SK-MEL-5 (cell line): ENCODE measurements at regions not wholly inside any gene's neighbourhood (a gene's known extent, or its start where the extent isn't known, plus 50 kb on each side); places are given as distances from the start of the nearest gene placed in this dataset.
A peak's percentile ranks its signal among the peaks of the same experiment; 100 is the strongest.

Source experiments
- DNase-seq: peaks from one replicate; pipeline ENCODE4 v3.0.0-alpha.2; 2016; ENCODE audit warnings: low read depth, low spot score
- in situ Hi-C: cut with HindIII; loops from 2 replicates; pipeline ENCODE4 v1.10.0; 2016; ENCODE audit warnings: low sequenced_read_pairs, high pct_unique_total_duplicates, low pct_unique_long_range_greater_than_20kb

- in situ Hi-C loops = no loop called here
- DNase-seq = peak; percentile 81
Observed at GRCh38 chr18:11310476-11311086, 161.2 kb upstream of the PIEZO2 start.

GRCh38 chr18:11309172-11309571, 159.8 kb upstream of the PIEZO2 start:
- DNase-seq = peak; percentile 68
- in situ Hi-C loops = no loop called here

- no peak for DNase-seq
- in situ Hi-C loops = no loop called here
Observed at GRCh38 chr18:11308499-11308898, 159.1 kb upstream of the PIEZO2 start.

GRCh38 chr18:11307716-11308115, 158.3 kb upstream of the PIEZO2 start:
- DNase-seq = no peak

DNA sequence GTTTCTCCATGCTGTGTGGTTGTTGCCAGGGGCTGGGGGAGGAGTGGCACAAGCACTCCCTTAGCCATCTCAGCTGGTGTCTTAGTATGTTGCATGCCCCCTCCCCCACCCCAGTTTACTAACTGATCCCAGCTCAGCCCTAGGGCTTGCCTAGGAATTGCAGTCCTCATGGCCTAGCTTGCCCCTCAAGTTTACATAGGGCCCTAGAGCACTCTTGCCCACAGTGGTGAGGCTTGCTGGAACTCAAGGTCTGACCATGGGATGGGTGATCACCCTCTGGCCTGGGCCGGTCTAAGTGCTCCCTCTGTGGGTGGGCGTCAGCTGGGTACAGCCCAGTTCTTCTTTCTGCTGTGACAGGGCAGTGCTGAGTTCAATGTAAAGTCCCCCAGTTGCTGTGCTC, 156.1 kb upstream of the PIEZO2 start:
- no peak for DNase-seq
- in situ Hi-C loops = no loop called here

More at GRCh38 chr18:11307716-11308115, 158.3 kb upstream of the PIEZO2 start:
- in situ Hi-C loops = no loop called here

- DNase-seq = peak; percentile 68
- in situ Hi-C loops = no loop called here
Observed at GRCh38 chr18:11304928-11305327, 155.6 kb upstream of the PIEZO2 start.

- in situ Hi-C loops = loop anchor here (10.0 kb wide), 1 partner anchor 142 kb away; no protein-coding TSS in a partner anchor
- no peak for DNase-seq
Observed at GRCh38 chr18:11296946-11297345, 147.6 kb upstream of the PIEZO2 start.

GRCh38 chr18:11293794-11294193, 144.4 kb upstream of the PIEZO2 start:
- in situ Hi-C loops = loop anchor here (10.0 kb wide), 1 partner anchor 139 kb away; no protein-coding TSS in a partner anchor

DNA sequence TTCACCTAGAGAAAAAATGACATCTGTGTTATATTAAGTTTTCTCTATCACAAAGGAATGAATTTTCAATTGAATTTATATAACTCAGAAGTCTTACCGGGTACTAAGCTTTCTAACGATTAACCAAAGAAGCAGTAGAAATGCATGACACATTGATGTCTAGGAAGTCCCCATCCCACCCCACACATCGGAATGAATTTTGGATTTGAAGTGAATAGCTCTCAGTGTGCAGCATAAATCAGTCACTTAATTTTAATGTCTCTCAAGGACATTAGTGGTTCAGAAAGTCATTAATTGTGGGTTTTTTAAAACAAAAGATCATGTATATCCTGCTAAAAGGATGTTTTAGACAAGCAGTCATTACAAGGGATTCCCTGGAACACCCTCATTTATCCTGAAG, 141.4 kb upstream of the PIEZO2 start:
- in situ Hi-C loops = loop anchor here (10.0 kb wide), 1 partner anchor 136 kb away; no protein-coding TSS in a partner anchor
- DNase-seq = no peak

More at GRCh38 chr18:11293794-11294193, 144.4 kb upstream of the PIEZO2 start:
- no peak for DNase-seq

- in situ Hi-C loops = no loop called here
- no peak for DNase-seq
Observed at GRCh38 chr18:11289248-11289647, 139.9 kb upstream of the PIEZO2 start.

- in situ Hi-C loops = no loop called here
- DNase-seq = no peak
Observed at GRCh38 chr18:11288401-11288800, 139.0 kb upstream of the PIEZO2 start.

DNA sequence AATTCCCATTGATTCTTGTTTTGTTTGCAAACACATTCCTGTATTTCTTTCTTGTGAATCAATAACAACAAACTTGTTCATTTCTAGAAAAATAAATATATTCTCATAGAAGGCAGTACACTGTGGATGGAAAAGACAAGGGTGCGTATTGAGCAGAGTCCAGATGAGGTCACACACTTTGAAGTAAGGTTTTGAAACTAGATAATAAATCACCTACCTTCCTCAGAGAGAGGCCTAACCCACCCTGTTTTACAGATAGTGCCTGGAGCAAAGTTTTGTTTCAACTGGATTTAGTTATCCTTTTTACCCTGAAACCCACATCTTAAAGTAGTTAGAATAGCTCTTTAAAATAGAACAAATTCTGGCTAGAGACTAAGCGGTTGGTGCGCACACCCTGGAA, 137.1 kb upstream of the PIEZO2 start:
- in situ Hi-C loops = no loop called here
- no peak for DNase-seq

- in situ Hi-C loops = no loop called here
- DNase-seq = no peak
Observed at GRCh38 chr18:11284811-11285210, 135.4 kb upstream of the PIEZO2 start.

DNA sequence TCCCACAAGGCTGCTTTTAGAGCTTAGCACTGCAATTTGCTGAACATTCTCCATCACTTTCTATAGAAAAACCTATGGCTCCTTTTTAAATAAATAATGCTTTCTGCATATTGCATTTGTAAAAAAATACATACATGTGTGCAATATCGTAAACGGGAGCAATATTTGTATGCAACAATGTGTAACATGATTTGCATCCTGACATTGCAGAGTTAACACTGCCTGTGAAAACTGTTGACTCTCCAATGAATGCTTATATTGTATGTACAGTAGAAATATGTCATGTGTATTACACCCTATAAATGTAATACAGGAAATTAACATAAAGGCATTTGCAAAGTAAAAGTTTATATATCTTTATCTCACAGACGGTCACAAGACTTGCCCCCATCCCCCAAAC, 135.0 kb upstream of the PIEZO2 start:
- in situ Hi-C loops = no loop called here
- DNase-seq = no peak

DNA sequence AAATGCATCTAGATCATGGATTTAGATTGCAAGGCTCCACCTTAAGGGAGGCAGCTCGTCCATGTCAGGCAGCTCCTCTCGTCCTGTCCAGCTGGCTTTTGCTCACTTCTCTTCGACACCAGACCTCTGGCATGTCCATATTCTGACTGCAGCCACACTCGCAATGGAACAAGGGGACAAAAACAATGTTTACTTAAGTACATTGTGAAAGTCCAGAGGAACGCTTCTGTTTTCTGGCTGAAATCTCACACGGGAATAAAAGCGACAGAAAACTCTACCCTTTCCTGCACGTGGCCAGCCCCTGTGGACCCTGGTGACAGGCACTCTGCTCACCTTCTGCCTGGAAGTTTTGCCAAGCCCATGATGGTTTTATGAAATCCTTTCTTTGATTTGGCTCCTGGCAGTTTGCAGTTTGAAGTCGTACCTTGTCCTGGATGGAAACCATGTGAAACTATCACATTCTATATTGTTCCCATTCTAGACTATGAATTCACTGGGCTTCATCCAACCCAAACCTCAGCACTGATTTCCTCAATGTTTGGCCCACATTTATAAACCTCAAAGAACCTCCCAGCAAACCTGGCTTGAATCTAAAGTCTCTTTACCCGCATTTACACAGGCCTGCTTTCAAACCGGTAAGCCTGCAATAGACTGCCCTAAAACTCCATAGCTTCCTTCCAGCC, 134.3 kb upstream of the PIEZO2 start:
- DNase-seq = no peak
- in situ Hi-C loops = no loop called here

DNA sequence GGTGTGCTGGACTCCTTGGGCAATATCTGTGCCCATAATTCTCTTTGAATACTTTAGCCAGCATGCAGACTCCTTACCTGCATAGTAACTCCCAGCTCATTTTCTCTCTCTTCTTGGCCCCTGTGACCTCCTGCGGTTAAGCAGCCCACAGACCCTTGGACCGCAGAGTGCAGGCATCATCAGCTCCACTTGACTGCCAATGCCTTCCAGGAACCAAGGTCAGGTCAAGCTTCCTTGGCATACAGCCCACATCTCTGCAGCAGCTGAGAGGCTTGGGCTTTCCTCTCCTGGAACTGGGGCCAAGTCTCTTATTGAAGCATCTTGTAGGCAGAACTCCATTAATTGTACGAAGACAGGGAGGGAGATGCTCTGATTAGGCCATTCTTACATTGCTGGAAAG, 130.1 kb upstream of the PIEZO2 start:
- in situ Hi-C loops = no loop called here
- DNase-seq = no peak

DNA sequence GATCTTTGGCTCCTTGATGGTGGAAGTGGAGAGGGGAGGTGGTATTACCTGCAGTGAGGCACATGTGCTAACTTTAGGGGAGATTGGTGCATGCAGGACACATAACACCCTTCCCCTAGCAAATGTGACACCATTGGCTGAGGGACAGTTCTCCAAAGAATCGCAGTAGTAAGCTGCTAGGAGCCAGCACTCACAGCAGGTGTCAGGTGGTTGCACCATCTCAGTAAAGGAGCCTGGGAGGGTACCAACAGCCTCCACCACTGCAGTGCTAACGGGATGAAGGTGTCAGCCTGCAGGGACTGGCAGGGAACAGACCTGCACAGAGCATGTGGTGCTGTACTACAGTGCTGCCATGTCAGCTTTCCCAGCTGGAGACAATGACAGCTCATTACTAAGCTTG, 127.3 kb upstream of the PIEZO2 start:
- in situ Hi-C loops = no loop called here

DNA sequence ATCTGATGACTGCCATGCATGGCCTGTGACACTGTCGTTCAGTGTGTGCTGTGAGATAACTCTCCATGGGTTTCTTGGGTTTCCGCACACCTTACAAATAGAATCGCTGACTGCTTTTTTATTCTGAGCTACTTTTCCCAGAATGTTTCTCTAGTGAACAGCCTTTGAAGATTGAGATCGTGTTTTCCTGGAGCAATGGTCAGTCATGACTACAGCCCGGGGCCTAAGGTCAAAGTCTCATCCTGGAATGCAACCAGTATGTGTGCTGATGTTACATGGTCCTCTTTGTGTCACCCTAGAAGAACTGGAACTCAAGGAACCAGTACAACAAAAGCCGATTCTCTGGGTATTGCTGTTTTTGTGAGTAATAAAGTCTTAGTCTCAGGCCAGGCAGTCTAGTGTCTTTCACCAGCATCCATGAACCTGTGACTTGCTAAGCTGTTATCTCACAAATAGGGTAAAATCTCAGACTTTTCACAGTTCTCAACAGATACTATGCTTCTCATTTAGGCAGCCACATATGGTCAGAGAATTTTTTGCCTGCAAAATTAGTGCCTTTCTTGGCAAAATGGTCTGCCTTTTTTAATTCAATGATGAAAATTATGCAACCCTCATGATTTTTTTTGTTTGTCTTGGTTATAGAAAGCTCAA, 124.9 kb upstream of the PIEZO2 start:
- DNase-seq = no peak
- in situ Hi-C loops = no loop called here

More for the DNA sequence above, 127.3 kb upstream of the PIEZO2 start:
- DNase-seq = no peak

DNA sequence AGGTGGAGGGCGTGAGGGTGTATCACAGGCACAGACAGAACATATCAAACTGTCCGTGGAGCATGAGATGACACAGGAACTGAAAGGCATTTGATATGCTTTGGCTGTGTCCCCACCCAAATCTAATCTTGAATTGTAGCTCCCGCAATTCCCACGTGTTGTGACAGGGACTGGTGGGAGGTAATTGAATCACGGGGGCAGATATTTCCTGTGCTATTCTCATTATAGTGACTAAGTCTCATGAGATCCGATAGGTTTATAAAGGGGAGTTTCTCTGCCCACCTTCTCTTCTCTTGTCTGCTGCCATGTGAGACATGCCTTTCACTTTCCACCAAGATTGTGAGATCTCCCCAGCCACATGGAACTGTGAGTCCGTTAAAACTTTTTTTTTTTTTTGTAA, 123.1 kb upstream of the PIEZO2 start:
- DNase-seq = no peak
- in situ Hi-C loops = no loop called here
